H1 (cell line): ENCODE measurements at regions not wholly inside any gene's neighbourhood (a gene's known extent, or its start where the extent isn't known, plus 50 kb on each side); places are given as distances from the start of the nearest gene placed in this dataset.

Experiments
- CHD2 ChIP-seq: IDR thresholded peaks from 2 replicates; pipeline ENCODE4 v1.6.1; 2012; ENCODE audit warnings: low read length, improper control_type of control experiment
- CHD7 ChIP-seq: fragments of 300-600 bp; sonication (generic); IDR thresholded peaks from 2 replicates; pipeline ENCODE4 v1.7.1; 2012; ENCODE audit warnings: low read length, moderate library complexity, mild to moderate bottlenecking, inconsistent platforms; ENCODE audit not compliant: insufficient replicate concordance
- CTCF ChIP-seq, 3 experiments: IDR thresholded peaks; 1 replicate in 2 of 3; 2 replicates in 1 of 3; pipeline versions ENCODE4 v1.5.1 to v1.6.1; 2011; ENCODE audit warnings: low read length in 3 of 3, mild to moderate bottlenecking in 3 of 3, inconsistent platforms in 2 of 3, low read depth in 1 of 3, moderate library complexity in 1 of 3; ENCODE audit not compliant: insufficient read depth in 1 of 3; ENCODE audit errors: control extremely low read depth in 1 of 3
- EP300 ChIP-seq, 2 experiments: IDR thresholded peaks; 1 replicate in 1 of 2; 2 replicates in 1 of 2; pipeline ENCODE4 v1.6.1; 2011 to 2012; ENCODE audit warnings: low read depth in 2 of 2, low read length in 2 of 2, mild to moderate bottlenecking in 2 of 2, borderline replicate concordance in 1 of 2, inconsistent platforms in 1 of 2, moderate library complexity in 1 of 2
- FOSL1 ChIP-seq: IDR thresholded peaks from 2 replicates; pipeline ENCODE4 v1.6.1; 2011; ENCODE audit warnings: mild to moderate bottlenecking, low read depth, low read length, moderate library complexity; ENCODE audit not compliant: insufficient read depth
- GABPA ChIP-seq: IDR thresholded peaks from 2 replicates; pipeline ENCODE4 v1.6.1; 2011; ENCODE audit warnings: mild to moderate bottlenecking, low read length, moderate library complexity, borderline replicate concordance; ENCODE audit not compliant: insufficient read depth
- MAX ChIP-seq: IDR thresholded peaks from 2 replicates; pipeline ENCODE4 v1.6.1; 2012; ENCODE audit warnings: inconsistent platforms
- TAF7 ChIP-seq: optimal IDR thresholded peaks from 2 replicates; pipeline ENCODE3; 2011; ENCODE audit warnings: low read depth, mild to moderate bottlenecking, inconsistent platforms, low read length, moderate library complexity, borderline replicate concordance
- YY1 ChIP-seq: IDR thresholded peaks from 2 replicates; pipeline ENCODE4 v1.6.1; 2011; ENCODE audit warnings: low read depth, mild to moderate bottlenecking, low read length

- TF ChIP-seq CHD7, result no peak
- TF ChIP-seq MAX, result no peak
- no peak for TF ChIP-seq EP300 (IDR thresholded peaks at IDR 0.05; ENCODE audit: borderline replicate concordance in 1 of 2, low read depth in 2 of 2, low read length in 2 of 2)
- TF ChIP-seq YY1, result no peak
- no peak for TF ChIP-seq FOSL1
- no peak for TF ChIP-seq CTCF (IDR thresholded peaks at IDR 0.05; ENCODE audit: control extremely low read depth in 1 of 3, insufficient read depth in 1 of 3, low read depth in 1 of 3, low read length in 3 of 3)
- TF ChIP-seq CHD2, result no peak
- no peak for TF ChIP-seq GABPA
- TF ChIP-seq TAF7, result no peak
These were observed 216.1 kb downstream of the MAGEE1 start (continued) for GRCh38 chrX:76643590-76643989.
